IPS-15b (cell line): ENCODE measurements at regions not wholly inside any gene's neighbourhood (a gene's known extent, or its start where the extent isn't known, plus 50 kb on each side); places are given as distances from the start of the nearest gene placed in this dataset.

Source experiments
- H3K27me3 ChIP-seq: one replicate; pipeline ENCODE4 v1.6.1; 2013; ENCODE audit warnings: low read length; ENCODE audit not compliant: control insufficient read depth, insufficient read depth
- H3K36me3 ChIP-seq: one replicate; pipeline ENCODE4 v1.6.1; 2013; ENCODE audit warnings: low read length; ENCODE audit not compliant: control insufficient read depth, insufficient read depth
- H3K4me1 ChIP-seq: one replicate; pipeline ENCODE4 v1.6.1; 2013; ENCODE audit warnings: mild to moderate bottlenecking, low read length; ENCODE audit not compliant: control insufficient read depth, insufficient read depth
- H3K4me3 ChIP-seq: one replicate; pipeline ENCODE4 v1.5.1; 2013; ENCODE audit warnings: low read depth, low read length
- H3K9ac ChIP-seq: one replicate; pipeline ENCODE4 v1.6.1; 2013; ENCODE audit warnings: low read depth, mild to moderate bottlenecking, low read length
- H3K9me3 ChIP-seq: one replicate; pipeline ENCODE4 v1.6.1; 2013; ENCODE audit warnings: mild to moderate bottlenecking, low read length; ENCODE audit not compliant: control insufficient read depth, insufficient read depth

- H3K4me3 ChIP-seq = no peak overlapping the region
- H3K27me3 ChIP-seq = no peaks in the 10 kb centered on the region
- no peaks in the 10 kb centered on the region for H3K36me3 ChIP-seq
- no peaks in the 10 kb centered on the region for H3K9me3 ChIP-seq
- H3K4me1 ChIP-seq = no peaks in the 10 kb centered on the region
- H3K9ac ChIP-seq = no peak overlapping the region
Observed at GRCh38 chr5:173837654-173838053, 50.5 kb upstream of the CPEB4 start.
